H1 (cell line): ENCODE measurements at regions not wholly inside any gene's neighbourhood (a gene's known extent, or its start where the extent isn't known, plus 50 kb on each side); places are given as distances from the start of the nearest gene placed in this dataset.

Experiments used
- CTCF ChIA-PET: fragments of 300-600 bp; sonication (Branson Sonifier 250); formaldehyde crosslinking; loops from one replicate; lab custom pipeline; 2021; ENCODE audit not compliant: partially characterized antibody; lab: Charles Lee
- POLR2A ChIA-PET: fragments of 300-600 bp; sonication (Branson Sonifier 250); formaldehyde crosslinking; loops from one replicate; lab custom pipeline; 2021; ENCODE audit warnings: inconsistent platforms; ENCODE audit not compliant: partially characterized antibody; lab: Charles Lee
- DNase-seq, 2 experiments: peaks; one replicate each; pipeline versions ENCODE4 v3.0.0 to v3.0.0-alpha.2; 2010 to 2022; ENCODE audit warnings: low spot score in 2 of 2, low read depth in 1 of 2, mixed read lengths in 1 of 2
- FAIRE-seq: peaks from 2 replicates; lab custom pipeline; 2011; peaks lifted over from hg19 to GRCh38; lab: Jason Lieb, UNC
- H2AFZ ChIP-seq: 2 replicates; pipeline ENCODE4 v1.8.1; 2012; ENCODE audit warnings: low read length, inconsistent platforms
- H2AK5ac ChIP-seq: 2 replicates; pipeline ENCODE4 v1.6.1; 2013; ENCODE audit warnings: low read depth, low read length
- H2BK120ac ChIP-seq: replicated peaks from 2 replicates; pipeline ENCODE3; 2013; ENCODE audit warnings: low read depth, low read length, inconsistent platforms
- H2BK12ac ChIP-seq: 2 replicates; pipeline ENCODE4 v1.6.1; 2013; ENCODE audit warnings: low read depth, low read length
- H2BK15ac ChIP-seq: 2 replicates; pipeline ENCODE4 v1.6.1; 2013; ENCODE audit warnings: low read length
- H2BK20ac ChIP-seq: 2 replicates; pipeline ENCODE4 v1.6.1; 2013; ENCODE audit warnings: low read length
- H2BK5ac ChIP-seq: 2 replicates; pipeline ENCODE4 v1.6.1; 2013; ENCODE audit warnings: low read depth, low read length
- H3K14ac ChIP-seq: 2 replicates; pipeline ENCODE4 v1.6.1; 2013; ENCODE audit warnings: inconsistent platforms; ENCODE audit not compliant: insufficient read length
- H3K18ac ChIP-seq: 2 replicates; pipeline ENCODE4 v1.6.1; 2013; ENCODE audit warnings: low read length; ENCODE audit errors: extremely low read depth
- H3K23ac ChIP-seq: 2 replicates; pipeline ENCODE4 v1.6.1; 2013; ENCODE audit warnings: inconsistent platforms; ENCODE audit not compliant: insufficient read length
- H3K23me2 ChIP-seq: 2 replicates; pipeline ENCODE4 v1.6.1; 2013; ENCODE audit warnings: low read depth, low read length
- H3K27ac ChIP-seq: 2 replicates; pipeline ENCODE4 v1.6.1; 2011; ENCODE audit warnings: low read depth, low read length, inconsistent platforms
- H3K27me3 ChIP-seq, 4 experiments: replicated peaks in 1 of 4; 1 replicate in 1 of 4; 2 replicates in 3 of 4; pipeline versions ENCODE4 v1.6.1 to v1.8.1; 2011 to 2013; ENCODE audit warnings: low read length in 3 of 4, mild to moderate bottlenecking in 3 of 4, inconsistent platforms in 2 of 4, mixed read lengths in 2 of 4, moderate library complexity in 1 of 4; ENCODE audit not compliant: control insufficient read depth in 3 of 4, insufficient read depth in 3 of 4; ENCODE audit errors: extremely low read depth in 1 of 4
- H3K36me3 ChIP-seq, 4 experiments: 2 replicates each; pipeline versions ENCODE4 v1.6.1 to v1.8.1; 2011 to 2013; ENCODE audit warnings: mild to moderate bottlenecking in 4 of 4, low read length in 3 of 4, moderate library complexity in 2 of 4, control low read depth in 1 of 4, inconsistent platforms in 1 of 4; ENCODE audit not compliant: insufficient read depth in 4 of 4, control insufficient read depth in 2 of 4
- H3K4ac ChIP-seq: replicated peaks from 2 replicates; pipeline ENCODE3; 2013; ENCODE audit warnings: low read length, low read depth, mixed read lengths, inconsistent platforms; ENCODE audit not compliant: insufficient read length
- H3K4me1 ChIP-seq, 4 experiments: replicated peaks in 1 of 4; 1 replicate in 1 of 4; 2 replicates in 3 of 4; pipeline versions ENCODE4 v1.6.1 to v1.8.1; 2011 to 2013; ENCODE audit warnings: low read length in 3 of 4, inconsistent platforms in 2 of 4, mixed read lengths in 1 of 4; ENCODE audit not compliant: insufficient read depth in 4 of 4, control insufficient read depth in 3 of 4
- H3K4me2 ChIP-seq, 2 experiments: 2 replicates each; pipeline versions ENCODE4 v1.6.1 to v1.8.1; 2011 to 2013; ENCODE audit warnings: low read depth in 2 of 2, low read length in 2 of 2, control low read depth in 1 of 2, inconsistent platforms in 1 of 2, mild to moderate bottlenecking in 1 of 2; ENCODE audit not compliant: insufficient read depth in 1 of 2
- H3K4me3 ChIP-seq, 4 experiments: fragments of 200-600, 300-600 bp in 1 of 4; sonication (generic), shearing (Covaris generic), sonication (Bioruptor Twin) in 1 of 4; 2 replicates each; pipeline versions ENCODE4 v1.5.1 to v1.8.1; 2011 to 2016; ENCODE audit warnings: low read length in 4 of 4, low read depth in 3 of 4, control low read depth in 2 of 4, inconsistent platforms in 2 of 4, mild to moderate bottlenecking in 2 of 4, mixed read lengths in 1 of 4, moderate library complexity in 1 of 4; ENCODE audit not compliant: insufficient read depth in 2 of 4; ENCODE audit errors: extremely low read depth in 1 of 4
- H3K56ac ChIP-seq: replicated peaks from 2 replicates; pipeline ENCODE3; 2013; ENCODE audit warnings: low read depth, mild to moderate bottlenecking, mixed read lengths, low read length, inconsistent platforms; ENCODE audit not compliant: insufficient read length
- H3K79me1 ChIP-seq: 2 replicates; pipeline ENCODE4 v1.6.1; 2013; ENCODE audit warnings: low read depth, low read length, control low read depth
- H3K79me2 ChIP-seq, 2 experiments: 2 replicates each; pipeline versions ENCODE4 v1.6.1 to v1.8.1; 2012 to 2013; ENCODE audit warnings: low read length in 2 of 2, mild to moderate bottlenecking in 2 of 2, inconsistent platforms in 1 of 2; ENCODE audit not compliant: insufficient read depth in 2 of 2, control insufficient read depth in 1 of 2
- H3K9ac ChIP-seq, 4 experiments: replicated peaks in 1 of 4; 1 replicate in 1 of 4; 2 replicates in 3 of 4; pipeline versions ENCODE4 v1.6.1 to v1.8.1; 2011 to 2013; ENCODE audit warnings: low read depth in 3 of 4, low read length in 3 of 4, control low read depth in 2 of 4, mild to moderate bottlenecking in 2 of 4, moderate library complexity in 2 of 4, inconsistent platforms in 1 of 4; ENCODE audit errors: extremely low read depth in 1 of 4
- H3K9me3 ChIP-seq, 2 experiments: 2 replicates each; pipeline versions ENCODE4 v1.6.1 to v1.8.1; 2012 to 2013; ENCODE audit warnings: mild to moderate bottlenecking in 2 of 2, moderate library complexity in 2 of 2, control low read depth in 1 of 2, inconsistent platforms in 1 of 2, low read depth in 1 of 2, low read length in 1 of 2, mixed read lengths in 1 of 2; ENCODE audit not compliant: insufficient read depth in 2 of 2
- H4K20me1 ChIP-seq, 2 experiments: replicated peaks in 1 of 2; 2 replicates each; pipeline versions ENCODE3 to v1.8.1; 2011 to 2013; ENCODE audit warnings: inconsistent platforms in 2 of 2, low read length in 2 of 2, mild to moderate bottlenecking in 1 of 2; ENCODE audit not compliant: insufficient read depth in 2 of 2, control insufficient read depth in 1 of 2
- H4K5ac ChIP-seq: 2 replicates; pipeline ENCODE4 v1.6.1; 2013; ENCODE audit warnings: low read length, low read depth, mixed read lengths, inconsistent platforms; ENCODE audit not compliant: insufficient read length
- H4K8ac ChIP-seq: 2 replicates; pipeline ENCODE4 v1.8.0; 2013; ENCODE audit warnings: mild to moderate bottlenecking, moderate library complexity, low read length, inconsistent platforms; ENCODE audit not compliant: insufficient read depth; ENCODE audit errors: extremely low read depth
- H4K91ac ChIP-seq: replicated peaks from 2 replicates; pipeline ENCODE3; 2013; ENCODE audit warnings: low read length, mixed read lengths, inconsistent platforms; ENCODE audit not compliant: insufficient read length
- BACH1 ChIP-seq: IDR thresholded peaks from 2 replicates; pipeline ENCODE4 v1.6.1; 2012; ENCODE audit warnings: low read length, improper control_type of control experiment
- BRCA1 ChIP-seq: IDR thresholded peaks from 2 replicates; pipeline ENCODE4 v1.6.1; 2012; ENCODE audit warnings: low read depth, low read length, improper control_type of control experiment
- CBX8 ChIP-seq: fragments of 300-800, 300-1000 bp; sonication (generic); IDR thresholded peaks from 2 replicates; pipeline ENCODE4 v1.7.1; 2016; ENCODE audit warnings: low read depth, low read length, borderline replicate concordance
- CREB1 ChIP-seq: IDR thresholded peaks from 2 replicates; pipeline ENCODE4 v1.6.1; 2012; ENCODE audit warnings: inconsistent platforms
- CTBP2 ChIP-seq: IDR thresholded peaks from 2 replicates; pipeline ENCODE4 v1.7.0; 2011; ENCODE audit warnings: borderline replicate concordance, mild to moderate bottlenecking, moderate library complexity, mixed read lengths, low read length; ENCODE audit not compliant: insufficient read depth, insufficient read length
- EP300 ChIP-seq, 2 experiments: IDR thresholded peaks; 1 replicate in 1 of 2; 2 replicates in 1 of 2; pipeline ENCODE4 v1.6.1; 2011 to 2012; ENCODE audit warnings: low read depth in 2 of 2, low read length in 2 of 2, mild to moderate bottlenecking in 2 of 2, borderline replicate concordance in 1 of 2, inconsistent platforms in 1 of 2, moderate library complexity in 1 of 2
- KDM1A ChIP-seq: fragments of 200-600, 300-600 bp; sonication (generic); IDR thresholded peaks from 2 replicates; pipeline ENCODE4 v1.7.1; 2016; ENCODE audit warnings: mild to moderate bottlenecking, low read length, borderline replicate concordance
- KDM4A ChIP-seq: IDR thresholded peaks from one replicate; pipeline ENCODE4 v1.7.1; 2012; ENCODE audit warnings: low read depth, mild to moderate bottlenecking, moderate library complexity, low read length, inconsistent platforms; ENCODE audit not compliant: severe bottlenecking
- MAFK ChIP-seq: IDR thresholded peaks from 2 replicates; pipeline ENCODE4 v1.6.1; 2012; ENCODE audit warnings: low read depth, mild to moderate bottlenecking, improper control_type of control experiment, low read length
- NANOG ChIP-seq: IDR thresholded peaks from 2 replicates; pipeline ENCODE4 v1.6.1; 2011; ENCODE audit warnings: low read length, low read depth, mild to moderate bottlenecking, inconsistent platforms; ENCODE audit not compliant: insufficient read depth, poor library complexity, severe bottlenecking
- RNF2 ChIP-seq: fragments of 200-900, 300-1000 bp; sonication (generic); IDR thresholded peaks from 2 replicates; pipeline ENCODE4 v1.7.1; 2016; ENCODE audit warnings: borderline replicate concordance, low read depth, mild to moderate bottlenecking, antibody characterized with exemption, low read length; ENCODE audit not compliant: poor library complexity, severe bottlenecking; ENCODE audit errors: missing control alignments
- RXRA ChIP-seq: IDR thresholded peaks from 2 replicates; pipeline ENCODE4 v1.6.1; 2011; ENCODE audit warnings: low read depth, mild to moderate bottlenecking, low read length, moderate library complexity; ENCODE audit not compliant: insufficient read depth
- SAP30 ChIP-seq: fragments of 300-600 bp; sonication (generic); IDR thresholded peaks from 2 replicates; pipeline ENCODE4 v1.7.1; 2012; ENCODE audit warnings: low read length, moderate library complexity, mild to moderate bottlenecking, inconsistent platforms; ENCODE audit not compliant: insufficient read depth, insufficient replicate concordance
- SIN3A ChIP-seq, 2 experiments: IDR thresholded peaks in 1 of 2; conservative IDR thresholded peaks in 1 of 2; 2 replicates each; pipeline ENCODE4 v1.6.1; 2011 to 2012; ENCODE audit warnings: low read length in 2 of 2, improper control_type of control experiment in 1 of 2, low read depth in 1 of 2, mild to moderate bottlenecking in 1 of 2
- SRF ChIP-seq: IDR thresholded peaks from 2 replicates; pipeline ENCODE4 v1.6.1; 2011; ENCODE audit warnings: mild to moderate bottlenecking, low read depth, low read length, moderate library complexity

DNA sequence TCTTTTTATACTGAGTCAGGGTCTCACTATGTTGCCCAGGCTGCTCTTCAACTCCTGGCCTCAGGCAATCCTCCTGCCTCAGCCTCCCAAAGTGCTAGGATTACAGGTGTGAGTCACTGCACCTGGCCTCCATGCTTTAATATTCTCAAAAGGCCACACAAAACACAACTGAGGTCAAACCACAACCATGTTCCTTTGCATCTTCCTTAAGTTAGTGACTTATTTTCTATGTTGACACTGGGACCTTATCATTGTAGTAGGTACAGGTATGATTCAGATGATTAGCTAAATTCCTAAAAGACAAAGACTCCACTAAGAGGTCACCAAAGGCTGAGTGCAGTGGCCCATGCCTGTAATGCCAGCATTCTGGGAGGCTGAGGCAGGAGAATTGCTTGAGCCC is 131.9 kb upstream of the ATP1B1 start:
- H2BK5ac ChIP-seq: no peak overlapping the region
- no peak overlapping the region for H3K9ac ChIP-seq
- no peak overlapping the region for H3K27ac ChIP-seq
- H4K91ac ChIP-seq: no peak overlapping the region
- H2AFZ ChIP-seq: no peak overlapping the region
- no peak overlapping the region for H4K8ac ChIP-seq
- ChIA-PET CTCF (no interaction called here), POLR2A (no interaction called here)
- H3K36me3 ChIP-seq: no peaks in the 10 kb centered on the region
- FAIRE-seq: no peak
- H2BK20ac ChIP-seq: no peak overlapping the region
- H3K18ac ChIP-seq: no peak overlapping the region
- peaks cover 0 to 9% (median 3%) of the 10 kb centered on the region in 4 experiments; a peak in 3 of 7 replicates for H3K4me1 ChIP-seq
- H3K14ac ChIP-seq: no peak overlapping the region
- no peaks in the 10 kb centered on the region for H3K27me3 ChIP-seq
- no peak overlapping the region for H3K23ac ChIP-seq
- no peaks in the 10 kb centered on the region for H3K9me3 ChIP-seq
- DNase-seq: no peak
- H2BK12ac ChIP-seq: no peak overlapping the region
- no peak overlapping the region for H3K4me2 ChIP-seq
- no peak overlapping the region for H2BK120ac ChIP-seq
- H3K23me2 ChIP-seq: peaks cover 2% of the 10 kb centered on the region; the same call in 1 of the 2 replicates
- H4K20me1 ChIP-seq: no peaks in the 10 kb centered on the region
- H3K79me2 ChIP-seq: no peaks in the 10 kb centered on the region
- H2BK15ac ChIP-seq: no peak overlapping the region
- H4K5ac ChIP-seq: no peak overlapping the region
- no peak overlapping the region for H3K56ac ChIP-seq
- H3K79me1 ChIP-seq: no peaks in the 10 kb centered on the region
- no peak overlapping the region for H3K4me3 ChIP-seq
- H2AK5ac ChIP-seq: no peak overlapping the region
- H3K4ac ChIP-seq: no peak overlapping the region
- no peak for TF ChIP-seq RNF2
- TF ChIP-seq EP300 (IDR thresholded peaks at IDR 0.05; ENCODE audit: borderline replicate concordance in 1 of 2, low read depth in 2 of 2, low read length in 2 of 2): no peak
- TF ChIP-seq BRCA1: no peak
- TF ChIP-seq CBX8: no peak
- no peak for TF ChIP-seq NANOG
- no peak for TF ChIP-seq BACH1
- no peak for TF ChIP-seq MAFK
- TF ChIP-seq KDM1A: no peak
- TF ChIP-seq SAP30: no peak
- TF ChIP-seq CREB1: no peak
- TF ChIP-seq CTBP2: no peak
- no peak for TF ChIP-seq SRF
- TF ChIP-seq SIN3A (conservative IDR thresholded peaks at IDR 0.05 in 1 of 2, IDR thresholded peaks at IDR 0.05 in 1 of 2; ENCODE audit: low read depth in 1 of 2, low read length in 2 of 2): no peak
- TF ChIP-seq RXRA: no peak
- TF ChIP-seq KDM4A: no peak
